GM18508 (cell line): ENCODE measurements at regions not wholly inside any gene's neighbourhood (a gene's known extent, or its start where the extent isn't known, plus 50 kb on each side); places are given as distances from the start of the nearest gene placed in this dataset.

ENCODE experiments used
- ATAC-seq: cut with Tn5 transposase; IDR thresholded peaks from one replicate; pipeline ENCODE4 v1.9.1; 2021; ENCODE audit warnings: moderate number of reproducible peaks; ENCODE audit not compliant: insufficient read depth, unreplicated experiment

DNA sequence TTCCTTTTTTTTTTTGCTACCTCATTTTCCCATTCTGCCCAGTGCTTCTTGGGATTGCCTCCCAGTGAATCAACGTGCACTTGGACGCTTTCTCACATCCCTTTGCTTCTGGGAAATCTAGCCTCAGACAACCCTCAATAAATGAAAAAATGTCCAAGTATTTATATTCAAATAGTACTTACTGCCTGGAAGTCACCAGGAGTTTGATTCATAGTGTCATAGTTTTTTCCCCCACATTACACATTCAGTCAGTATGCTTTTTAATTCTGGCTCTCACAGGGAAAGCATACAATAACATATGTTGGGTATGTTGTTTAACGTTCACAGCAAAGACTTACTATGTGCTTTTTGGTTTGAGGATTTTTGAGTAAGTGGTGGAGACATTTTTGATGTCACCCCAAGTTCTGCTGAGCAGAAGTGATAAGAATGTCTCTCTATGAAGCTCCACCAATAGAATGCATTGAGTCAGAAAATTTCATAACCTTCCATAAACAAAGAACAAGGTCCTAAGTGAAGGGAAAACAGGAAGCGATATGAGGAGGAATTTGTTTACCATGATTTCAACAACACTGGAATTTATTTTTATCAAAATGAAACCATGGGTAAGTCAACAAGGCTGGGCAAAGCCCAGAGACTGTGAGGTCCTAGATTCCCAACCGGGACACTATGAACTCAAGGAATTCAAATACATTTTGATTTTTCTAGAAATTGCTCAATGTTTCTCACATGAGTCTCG is 301.2 kb upstream of the BMP2 start:
- no peak for ATAC-seq

DNA sequence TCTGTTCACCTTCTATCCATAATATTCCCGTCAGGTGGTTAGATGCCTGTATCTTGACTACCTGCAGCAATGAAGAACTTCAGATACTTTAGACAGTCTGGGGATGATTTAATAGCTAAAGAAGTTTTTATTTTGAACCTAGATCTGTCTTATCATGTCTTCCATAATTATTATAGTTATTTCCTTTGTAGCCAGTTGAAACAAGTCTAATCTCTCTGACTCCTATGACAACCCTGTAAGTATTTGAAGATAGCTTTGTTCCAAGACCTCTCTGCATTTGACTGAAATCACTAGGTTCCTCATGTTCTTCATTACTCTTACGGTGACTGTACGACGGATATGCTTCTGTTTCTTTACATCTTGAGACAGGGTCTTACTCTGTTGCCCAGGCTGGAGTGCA is 316.6 kb upstream of the BMP2 start:
- no peak for ATAC-seq

GRCh38 chr20:6440443-6440799 is 317.6 kb upstream of the FERMT1 start:
- ATAC-seq = no peak

DNA sequence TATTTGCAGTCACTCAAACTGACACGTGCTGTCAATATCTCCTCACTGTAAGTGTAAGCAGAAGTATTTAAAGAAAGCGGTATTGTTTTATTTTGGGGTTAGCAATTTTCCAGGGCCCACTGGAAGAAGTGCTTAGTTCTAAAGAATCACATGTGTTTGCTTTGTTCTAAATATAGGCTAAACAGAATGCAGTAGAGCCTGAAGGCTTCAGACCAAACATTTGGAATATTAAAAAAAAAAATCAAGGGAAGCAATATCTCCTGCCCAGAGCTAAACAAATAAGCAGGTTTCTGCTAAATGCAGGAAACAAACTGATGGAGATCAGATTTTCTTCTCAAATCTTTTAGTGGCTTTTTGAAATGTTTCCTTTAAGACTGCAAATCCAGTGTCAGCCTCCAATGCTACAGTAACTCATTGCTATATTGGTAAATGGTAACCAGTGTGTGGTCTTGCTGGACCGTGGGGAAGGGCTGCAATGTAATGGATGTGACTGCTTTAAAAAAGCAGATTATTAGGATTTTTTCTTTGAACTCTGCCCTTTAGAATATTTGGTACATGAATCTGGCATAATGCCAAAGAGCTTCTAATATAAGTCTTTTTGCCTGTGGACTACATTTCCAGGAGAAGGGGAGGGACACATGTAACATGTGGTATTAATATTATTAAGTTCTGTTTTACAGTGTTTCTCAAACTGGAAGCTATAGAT is 317.1 kb upstream of the FERMT1 start:
- no peak for ATAC-seq

DNA sequence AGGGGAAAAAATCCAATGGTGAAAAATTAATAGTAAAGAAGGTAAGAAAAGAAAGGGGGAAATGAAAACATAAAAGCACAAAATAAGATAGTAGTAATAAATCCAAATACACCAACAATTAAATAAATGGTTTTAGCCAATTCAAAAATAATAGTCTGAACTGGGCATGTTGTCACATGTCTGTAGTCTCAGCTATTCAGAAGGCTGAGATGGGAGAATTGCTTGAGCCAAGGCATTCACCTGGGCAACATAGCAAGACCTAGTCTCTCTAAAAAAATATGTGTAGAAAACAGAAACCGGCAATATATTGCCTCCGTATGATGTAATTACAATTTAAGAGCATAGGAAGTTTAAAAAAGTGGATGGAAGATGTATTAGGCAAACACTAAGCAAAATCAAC is 311.3 kb upstream of the FERMT1 start:
- ATAC-seq = no peak

DNA sequence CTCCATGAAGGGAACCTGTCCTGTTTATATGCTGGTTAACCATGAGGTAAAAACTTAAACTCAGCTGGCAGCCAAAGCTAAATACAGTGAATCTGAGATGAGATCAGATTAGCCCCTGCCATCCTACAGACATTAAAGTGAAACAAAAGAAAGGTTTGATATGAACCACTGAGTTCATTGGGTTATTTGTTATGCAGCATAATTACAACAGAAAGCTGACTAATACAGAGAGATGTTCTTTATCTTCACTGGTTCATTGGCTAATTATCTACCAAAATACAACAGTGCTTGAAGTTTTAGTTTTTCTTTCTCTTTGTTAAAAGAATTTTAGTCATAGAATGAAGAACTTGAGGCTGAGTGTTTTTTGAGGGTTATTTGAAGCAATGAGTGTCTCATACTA is 307.6 kb upstream of the FERMT1 start:
- ATAC-seq = no peak

DNA sequence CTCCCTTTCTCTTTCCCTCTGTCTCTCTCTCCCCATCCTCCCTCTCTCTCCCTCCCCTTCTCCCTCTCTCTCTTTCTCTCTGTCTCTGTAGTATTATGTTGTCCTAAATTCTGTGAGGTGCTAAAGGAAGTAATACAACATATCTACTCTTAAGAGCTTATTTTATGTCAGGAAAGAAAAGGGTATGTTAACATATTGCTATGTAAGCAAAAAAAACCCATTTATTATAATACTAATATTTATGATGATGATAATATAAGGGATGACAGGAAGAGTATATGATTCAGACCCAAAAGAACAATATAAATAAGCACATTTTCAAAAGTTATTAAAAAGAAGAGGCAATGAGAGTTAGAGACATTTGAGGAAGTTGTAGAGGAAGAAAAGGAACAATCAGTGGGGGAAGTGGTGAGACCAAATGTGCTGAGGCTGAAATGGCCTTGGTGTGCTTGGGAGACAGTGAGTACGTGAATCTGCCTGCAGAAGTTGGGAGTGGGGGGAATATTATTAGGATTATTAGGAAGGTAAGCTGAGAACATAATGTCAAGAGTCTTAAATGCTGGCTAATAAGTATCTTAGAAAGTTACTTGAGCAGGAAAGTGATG is 303.6 kb upstream of the FERMT1 start:
- ATAC-seq = no peak

- ATAC-seq = no peak
Measured at GRCh38 chr20:6421321-6422248, 298.8 kb upstream of the FERMT1 start.

DNA sequence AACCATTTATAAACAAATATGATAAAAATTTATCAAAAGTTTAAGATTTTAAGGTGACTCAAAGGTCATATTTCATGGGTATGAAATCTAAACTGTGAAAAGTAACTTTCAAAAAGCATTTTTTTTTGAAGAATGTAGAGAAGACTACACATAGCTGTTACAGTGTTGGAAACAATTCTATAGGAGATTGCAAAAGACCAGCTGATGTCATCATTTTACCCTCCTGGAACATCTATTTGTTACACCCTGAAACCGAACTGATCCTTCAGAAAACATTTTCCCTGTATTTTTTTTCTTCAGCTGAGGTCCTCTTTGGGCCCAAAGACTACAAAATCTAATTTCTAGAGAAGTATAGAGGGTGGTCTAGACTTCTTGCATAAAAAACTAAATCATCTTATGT is 297.5 kb upstream of the FERMT1 start:
- ATAC-seq = no peak

- ATAC-seq = no peak
Measured at GRCh38 chr20:6418732-6419131, 295.9 kb upstream of the FERMT1 start.

DNA sequence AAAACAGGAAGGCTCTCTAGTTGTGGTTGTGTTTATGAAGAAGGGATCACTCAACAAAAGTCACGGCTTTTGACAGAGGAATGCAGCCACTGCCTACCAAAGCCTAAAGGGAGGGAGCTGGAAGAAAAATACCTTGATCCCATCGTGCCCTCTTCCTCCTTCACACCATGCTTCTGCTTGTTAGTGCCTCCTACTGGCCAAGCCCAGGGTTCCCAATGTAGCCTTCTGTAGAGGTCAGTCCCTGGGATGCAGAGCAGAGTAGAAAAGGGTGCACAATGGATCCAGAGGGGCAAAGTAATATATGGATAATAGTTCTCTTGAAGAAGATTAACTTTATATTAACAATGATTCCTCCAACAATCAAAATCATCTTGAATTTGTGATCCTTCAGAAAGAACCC is 293.5 kb upstream of the FERMT1 start:
- ATAC-seq = no peak

DNA sequence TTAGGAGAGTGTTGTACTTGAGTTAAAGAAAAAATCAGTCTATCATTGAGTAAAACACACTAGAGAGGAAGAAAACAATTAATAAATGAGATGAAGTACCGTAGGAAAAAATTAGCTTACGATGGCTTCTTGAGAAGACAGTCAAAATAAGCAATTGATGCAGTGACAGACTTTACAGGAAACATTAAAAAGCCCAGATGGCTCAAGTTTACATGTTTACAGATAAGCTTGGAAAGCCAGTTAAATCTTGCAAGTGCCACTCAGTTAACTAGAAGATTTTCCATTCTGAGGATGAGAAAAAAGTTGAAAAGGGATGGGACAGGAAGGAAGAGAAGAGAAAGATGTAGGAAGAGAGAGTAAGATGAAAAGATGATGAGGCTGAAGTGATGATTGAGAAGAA is 288.8 kb upstream of the FERMT1 start:
- ATAC-seq = no peak

DNA sequence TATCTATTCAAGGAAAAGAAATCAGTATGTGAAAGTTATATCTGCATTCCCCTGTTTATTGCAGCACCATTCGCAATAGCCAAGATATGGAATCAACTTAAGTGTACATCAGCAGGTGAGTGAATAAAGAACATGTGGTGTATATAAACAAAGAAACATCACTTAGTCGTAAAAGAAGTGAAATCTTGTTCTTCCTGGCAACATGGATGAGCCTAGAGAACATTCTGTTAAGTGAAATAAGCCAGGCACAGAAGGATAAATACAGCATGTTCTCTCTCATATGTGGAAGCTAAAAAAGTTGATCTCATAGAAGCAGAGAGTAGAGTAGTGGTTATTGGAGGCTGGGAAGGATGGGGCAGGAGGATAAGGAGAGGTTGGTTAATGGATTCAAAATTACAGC is 287.9 kb upstream of the FERMT1 start:
- no peak for ATAC-seq

- no peak for ATAC-seq
Measured at GRCh38 chr20:6407163-6407562, 284.3 kb upstream of the FERMT1 start.

DNA sequence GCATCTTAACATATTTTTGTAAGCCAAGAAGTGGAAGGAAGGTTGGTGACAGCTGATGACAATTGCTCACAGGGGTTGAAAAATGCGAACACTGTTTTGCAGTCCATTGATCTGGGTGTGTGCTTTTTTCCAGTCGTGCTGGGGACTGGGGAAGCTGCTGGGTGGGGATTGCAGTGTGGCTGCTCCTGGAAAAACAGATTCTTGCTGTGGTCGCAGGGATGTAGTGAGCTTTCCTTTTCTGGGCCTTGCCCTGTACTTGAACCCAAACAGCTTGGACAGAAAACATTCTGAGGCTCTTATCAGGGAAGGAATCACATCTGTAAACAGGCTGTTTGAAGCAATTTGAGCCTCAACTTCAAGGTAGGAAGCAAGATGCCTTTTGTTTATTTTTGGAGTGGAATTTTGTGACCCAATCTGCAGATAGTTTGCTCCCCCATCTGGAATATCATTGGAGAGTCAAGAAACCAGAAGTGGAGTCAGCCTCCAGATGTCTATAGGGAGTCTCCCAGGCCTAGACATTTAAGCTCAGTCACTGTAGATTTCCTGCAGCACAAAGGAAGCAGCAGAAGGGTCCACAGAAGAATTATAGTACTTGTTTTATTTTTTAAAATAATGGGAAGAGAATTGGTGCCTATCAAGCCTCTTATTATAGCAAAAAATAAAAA is 279.2 kb upstream of the FERMT1 start:
- no peak for ATAC-seq

GRCh38 chr20:6397115-6397514 is 274.3 kb upstream of the FERMT1 start:
- ATAC-seq = no peak

DNA sequence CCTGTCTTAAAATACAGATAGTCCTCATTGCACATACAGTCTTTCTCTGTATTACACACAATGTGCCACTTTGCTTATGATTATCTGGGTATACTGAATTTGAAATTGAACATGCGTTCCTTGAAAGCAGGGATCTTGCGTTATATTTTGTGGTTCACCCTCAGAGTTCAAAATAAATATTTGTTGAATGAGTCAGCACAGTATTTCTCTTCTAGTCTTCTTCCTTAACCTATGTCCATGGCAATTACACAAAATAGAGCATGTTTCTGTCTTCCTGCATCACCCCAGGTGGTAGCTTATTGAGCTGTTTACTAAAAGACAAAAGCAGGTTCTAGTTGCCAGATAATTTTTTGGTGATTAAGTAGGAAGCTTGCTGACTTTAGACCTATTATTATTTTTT is 272.9 kb upstream of the FERMT1 start:
- no peak for ATAC-seq

GRCh38 chr20:6388671-6389197 is 265.9 kb upstream of the FERMT1 start:
- ATAC-seq = no peak

DNA sequence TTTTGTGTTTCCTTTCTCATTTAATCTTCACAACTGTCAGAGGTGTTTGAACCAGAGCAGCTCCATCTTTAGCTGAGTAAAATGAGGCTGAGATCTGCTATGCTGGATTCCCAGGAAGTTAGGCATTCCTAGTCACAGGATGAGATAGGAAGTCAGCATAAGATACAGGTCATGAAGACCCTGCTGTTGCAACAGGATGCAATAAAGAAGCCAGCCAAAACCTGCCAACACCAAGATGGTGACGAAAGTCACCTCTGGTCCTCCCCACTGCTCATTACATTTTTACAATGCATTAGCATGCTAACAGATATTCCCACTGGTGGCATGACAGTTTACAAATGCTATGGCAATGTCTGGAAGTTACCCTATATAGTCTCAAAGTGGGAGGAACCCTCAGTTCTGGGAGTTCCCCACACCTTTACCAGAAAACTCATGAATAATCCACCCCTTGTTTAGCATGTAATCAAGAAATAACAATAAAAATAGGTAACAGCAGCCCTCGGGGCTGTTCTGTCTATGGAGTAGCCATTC is 262.2 kb upstream of the FERMT1 start:
- no peak for ATAC-seq

DNA sequence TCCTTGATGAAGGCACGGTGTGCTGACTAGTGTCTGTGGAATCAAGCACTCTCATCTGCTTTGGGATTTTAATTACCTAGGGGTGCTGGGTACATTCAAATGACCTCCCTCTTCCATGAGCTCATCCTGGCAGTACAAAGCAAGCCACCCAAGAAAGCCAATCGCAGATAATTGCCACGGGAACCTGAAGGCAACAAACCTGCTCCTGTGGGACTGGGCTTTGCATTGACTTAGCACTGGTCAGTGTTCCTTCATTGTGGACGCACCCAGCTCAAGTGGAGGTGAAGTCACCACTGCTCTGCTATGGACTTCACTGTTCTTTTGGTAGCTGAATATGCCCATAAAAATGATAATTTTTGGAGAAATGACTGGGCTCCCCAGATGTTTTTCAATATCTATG is 261.6 kb upstream of the FERMT1 start:
- ATAC-seq = no peak
